SK-N-SH (cell line): ENCODE measurements at regions not wholly inside any gene's neighbourhood (a gene's known extent, or its start where the extent isn't known, plus 50 kb on each side); places are given as distances from the start of the nearest gene placed in this dataset.
"Not testable (repeated sequence)": the region's sequence is repeated elsewhere in the genome, so short reads cannot be mapped to it uniquely, and the experiment has no call there.

ENCODE experiments used
- CTCF ChIA-PET: fragments of 300-600, 350-600 bp; formaldehyde crosslinking; extraction: SDS; loops from one replicate; lab custom pipeline; 2021; lab: Yijun Ruan, JAX
- POLR2A ChIA-PET: fragments of 350-600 bp; sonication (Branson Sonifier 250); formaldehyde crosslinking; extraction: SDS; loops from one replicate; lab custom pipeline; 2020; ENCODE audit warnings: antibody characterized with exemption, inconsistent platforms; lab: Yijun Ruan, JAX
- DNase-seq: peaks from one replicate; pipeline ENCODE4 v3.0.0; 2012
- H2AFZ ChIP-seq: fragments of 200-600 bp; sonication (generic); 2 replicates; pipeline ENCODE4 v1.8.1; 2016; ENCODE audit warnings: antibody characterized with exemption, mild to moderate bottlenecking, low read depth
- H3F3A ChIP-seq: fragments of 200-600 bp; sonication (generic); replicated peaks from 2 replicates; pipeline ENCODE3; 2016; ENCODE audit warnings: antibody characterized with exemption, mild to moderate bottlenecking; ENCODE audit not compliant: insufficient read depth
- H3K27ac ChIP-seq, 2 experiments: fragments of 200-500 bp in 1 of 2; fragments of 200-600 bp in 1 of 2; sonication (Bioruptor generic) in 1 of 2; sonication (generic), shearing (Covaris generic) in 1 of 2; 2 replicates each; pipeline versions ENCODE4 v1.5.1 to v1.6.1; 2014 to 2016; ENCODE audit warnings: low read depth in 2 of 2, inconsistent platforms in 1 of 2, low read length in 1 of 2, mild to moderate bottlenecking in 1 of 2, mixed read lengths in 1 of 2
- H3K27me3 ChIP-seq: fragments of 200-600 bp; sonication (generic), shearing (Covaris generic); 2 replicates; pipeline ENCODE4 v1.6.1; 2016; ENCODE audit warnings: mixed run types; ENCODE audit not compliant: insufficient read depth
- H3K36me3 ChIP-seq, 2 experiments: fragments of 200-500 bp in 1 of 2; fragments of 200-600 bp in 1 of 2; sonication (Bioruptor generic) in 1 of 2; sonication (generic) in 1 of 2; replicated peaks in 1 of 2; 2 replicates each; pipeline versions ENCODE3 to v1.5.1; 2014 to 2016; ENCODE audit warnings: low read length in 1 of 2, mild to moderate bottlenecking in 1 of 2; ENCODE audit not compliant: insufficient read depth in 2 of 2, control insufficient read depth in 1 of 2
- H3K4me1 ChIP-seq, 2 experiments: fragments of 200-500 bp in 1 of 2; fragments of 200-600 bp in 1 of 2; sonication (Bioruptor generic) in 1 of 2; sonication (generic), shearing (Covaris generic) in 1 of 2; 2 replicates each; pipeline versions ENCODE4 v1.5.1 to v1.6.1; 2014 to 2016; ENCODE audit warnings: low read depth in 1 of 2, low read length in 1 of 2, mixed run types in 1 of 2; ENCODE audit not compliant: insufficient read depth in 2 of 2, control insufficient read depth in 1 of 2
- H3K4me2 ChIP-seq: fragments of 200-600 bp; sonication (generic), shearing (Covaris generic); 2 replicates; pipeline ENCODE4 v1.6.1; 2017; ENCODE audit warnings: mixed run types
- H3K4me3 ChIP-seq, 2 experiments: fragments of 200-500 bp in 1 of 2; fragments of 200-600 bp in 1 of 2; sonication (Bioruptor generic) in 1 of 2; sonication (generic), shearing (Covaris generic) in 1 of 2; 2 replicates each; pipeline versions ENCODE4 v1.5.1 to v1.8.1; 2014 to 2016; ENCODE audit warnings: low read depth in 2 of 2, inconsistent platforms in 1 of 2, low read length in 1 of 2, mild to moderate bottlenecking in 1 of 2, mixed read lengths in 1 of 2, moderate library complexity in 1 of 2
- H3K79me2 ChIP-seq: fragments of 200-600 bp; sonication (generic); 2 replicates; pipeline ENCODE4 v1.8.1; 2017; ENCODE audit warnings: mild to moderate bottlenecking; ENCODE audit not compliant: insufficient read depth
- H3K9ac ChIP-seq: fragments of 200-600 bp; sonication (generic); 2 replicates; pipeline ENCODE4 v1.6.1; 2017; ENCODE audit warnings: mixed run types
- H3K9me2 ChIP-seq: fragments of 200-600 bp; sonication (generic); 2 replicates; pipeline ENCODE4 v1.6.1; 2017; ENCODE audit warnings: mixed run types
- H3K9me3 ChIP-seq: fragments of 200-600 bp; sonication (generic); 2 replicates; pipeline ENCODE4 v1.6.1; 2017; ENCODE audit warnings: mixed run types, mild to moderate bottlenecking, moderate library complexity
- H4K20me1 ChIP-seq: fragments of 200-600 bp; sonication (generic); 2 replicates; pipeline ENCODE4 v1.6.1; 2017; ENCODE audit warnings: mild to moderate bottlenecking, mixed run types; ENCODE audit not compliant: insufficient read depth
- CHD2 ChIP-seq: fragments of 150-350 bp; IDR thresholded peaks from 2 replicates; pipeline ENCODE4 v1.6.1; 2018; ENCODE audit warnings: low read length; ENCODE audit not compliant: partially characterized antibody
- GATA2 ChIP-seq: sonication (generic); formaldehyde crosslinking; IDR thresholded peaks from 2 replicates; pipeline ENCODE4 v1.5.0; 2020; ENCODE audit warnings: mild to moderate bottlenecking, missing genetic modification reagents
- MEF2A ChIP-seq: IDR thresholded peaks from 2 replicates; pipeline ENCODE4 v1.4.0; 2012; ENCODE audit warnings: low read depth, borderline replicate concordance
- MXI1 ChIP-seq: IDR thresholded peaks from 2 replicates; pipeline ENCODE4 v1.6.1; 2012; ENCODE audit warnings: mild to moderate bottlenecking, low read depth, low read length, improper control_type of control experiment
- NFIC ChIP-seq: IDR thresholded peaks from 2 replicates; pipeline ENCODE4 v1.4.0; 2012; ENCODE audit warnings: borderline replicate concordance
- NRF1 ChIP-seq: IDR thresholded peaks from 2 replicates; pipeline ENCODE4 v1.6.1; 2012; ENCODE audit warnings: low read depth, mild to moderate bottlenecking, low read length
- SMC3 ChIP-seq: IDR thresholded peaks from 2 replicates; pipeline ENCODE4 v1.6.1; 2012; ENCODE audit warnings: low read depth, low read length, improper control_type of control experiment
- YY1 ChIP-seq: IDR thresholded peaks from 2 replicates; pipeline ENCODE4 v1.4.0; 2012; ENCODE audit warnings: low read depth, mild to moderate bottlenecking
- WGBS: methylation state at CpG from one replicate; pipeline ENCODE4 v1.1.6; 2017; ENCODE audit warnings: low lambda C conversion rate; 5-methylcytosine and 5-hydroxymethylcytosine counted together
- TF ChIP-seq, protein P1 (sequence below): fragments of 150-350 bp; IDR thresholded peaks from 2 replicates; pipeline ENCODE4 v1.6.1; 2017; ENCODE audit warnings: antibody characterized with exemption, low read length, low read depth, borderline replicate concordance
- TF ChIP-seq, protein P2 (sequence below): IDR thresholded peaks from 2 replicates; pipeline ENCODE4 v1.4.0; 2012; ENCODE audit warnings: low read depth, borderline replicate concordance
- TF ChIP-seq, protein P3 (sequence below): IDR thresholded peaks from 2 replicates; pipeline ENCODE4; 2012
- TF ChIP-seq, protein P4 (sequence below): IDR thresholded peaks from 2 replicates; pipeline ENCODE4 v1.6.1; 2012; ENCODE audit warnings: mild to moderate bottlenecking, low read depth, low read length, moderate library complexity
- TF ChIP-seq, protein P5 (sequence below): fragments of 200-600 bp; sonication (generic); IDR thresholded peaks from 2 replicates; pipeline ENCODE4 v1.6.1; 2017; ENCODE audit warnings: antibody characterized with exemption, mild to moderate bottlenecking, moderate library complexity

DNA sequence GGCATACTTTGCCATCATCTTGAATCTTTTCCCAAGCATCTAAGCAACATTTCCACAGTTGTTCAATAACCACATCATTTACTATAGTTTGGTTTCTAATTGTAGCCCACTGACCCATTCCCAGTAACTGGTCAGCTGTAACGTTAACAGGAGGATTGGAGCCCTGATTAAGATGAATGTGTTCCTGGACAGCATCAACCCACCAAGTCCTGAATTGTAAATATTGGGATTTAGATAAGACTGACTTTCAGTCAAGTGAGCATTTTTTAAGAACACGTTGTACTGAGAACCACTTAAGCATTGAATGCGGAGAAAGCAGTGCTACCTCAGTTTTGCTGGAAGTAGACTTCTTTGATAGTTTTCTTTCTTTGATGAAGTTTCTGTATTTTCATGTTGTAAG lies 53.3 kb upstream of the ARL4D start:
- H3K79me2 ChIP-seq, H2AFZ ChIP-seq, H3K36me3 ChIP-seq, H3K9me2 ChIP-seq, H3K9me3 ChIP-seq, H4K20me1 ChIP-seq, H3K4me2 ChIP-seq, POLR2A ChIA-PET, H3K4me3 ChIP-seq, H3K9ac ChIP-seq, H3K27ac ChIP-seq, DNase-seq, H3K27me3 ChIP-seq: not testable (repeated sequence)
- 98% methylated on average over 3 of the region's 3 CpGs for WGBS
- CTCF ChIA-PET, result interaction anchor here (1.2 kb wide), 1 partner anchor 11 kb away, joined by 3 read pairs; no protein-coding TSS in a partner anchor
- Histone ChIP-seq H3K4me1 (peaks cover 3 to 10% of the 10 kb centered on the region in 2 experiments; a peak in 2 of 4 replicates), H3F3A (peaks cover 15% of the 10 kb centered on the region)

DNA sequence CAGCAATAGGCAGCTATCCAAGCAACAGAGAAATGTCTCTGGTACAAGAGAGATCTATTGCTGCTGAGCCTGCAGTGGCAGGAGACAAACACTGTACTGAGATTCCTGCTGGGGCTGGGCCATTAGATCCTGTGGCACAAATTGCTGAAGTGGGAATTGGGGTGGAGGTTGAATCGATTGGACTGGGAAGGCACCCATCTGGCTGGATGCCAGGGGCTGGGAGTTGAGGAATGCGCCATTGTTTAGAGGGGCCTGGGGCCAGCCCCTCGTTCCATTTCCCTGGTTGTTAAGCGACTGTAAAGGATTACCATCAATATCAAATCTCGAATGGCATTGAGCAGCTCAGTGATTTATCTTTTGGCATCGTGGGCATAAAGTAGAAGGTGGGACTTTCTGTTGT lies 54.1 kb upstream of the ARL4D start:
- H3K27ac ChIP-seq, result no peak overlapping the region
- 76% methylated on average over 6 of the region's 6 CpGs for WGBS
- no peaks in the 10 kb centered on the region for H3K36me3 ChIP-seq
- H3K27me3 ChIP-seq, result no peaks in the 10 kb centered on the region
- no peak overlapping the region for H2AFZ ChIP-seq
- no peak overlapping the region for H3K9ac ChIP-seq
- ChIA-PET POLR2A (interaction anchor here (1.0 kb wide), 1 partner anchor 16 kb away, joined by 5 read pairs; no protein-coding TSS in a partner anchor), CTCF (interaction anchor here (1.0 to 2.0 kb wide), 2 partner anchors 11 to 16 kb away, joined by 3 to 7 read pairs; no protein-coding TSS in a partner anchor)
- no peak overlapping the region for H3K4me3 ChIP-seq
- no peak for TF ChIP-seq NFIC
- TF ChIP-seq, protein P1, sequence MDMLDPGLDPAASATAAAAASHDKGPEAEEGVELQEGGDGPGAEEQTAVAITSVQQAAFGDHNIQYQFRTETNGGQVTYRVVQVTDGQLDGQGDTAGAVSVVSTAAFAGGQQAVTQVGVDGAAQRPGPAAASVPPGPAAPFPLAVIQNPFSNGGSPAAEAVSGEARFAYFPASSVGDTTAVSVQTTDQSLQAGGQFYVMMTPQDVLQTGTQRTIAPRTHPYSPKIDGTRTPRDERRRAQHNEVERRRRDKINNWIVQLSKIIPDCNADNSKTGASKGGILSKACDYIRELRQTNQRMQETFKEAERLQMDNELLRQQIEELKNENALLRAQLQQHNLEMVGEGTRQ, result no peak
- no peak for TF ChIP-seq CHD2
- no peak for TF ChIP-seq NRF1
- peaks cover 15% of the 10 kb centered on the region for H3F3A ChIP-seq
- peaks cover 2% of the 10 kb centered on the region; the same call in 1 of the 2 replicates for H3K9me3 ChIP-seq
- no peaks in the 10 kb centered on the region for H4K20me1 ChIP-seq
- no peak for DNase-seq
- H3K79me2 ChIP-seq, result no peaks in the 10 kb centered on the region
- no peaks in the 10 kb centered on the region for H3K9me2 ChIP-seq
- peaks cover 3 to 10% of the 10 kb centered on the region in 2 experiments; a peak in 2 of 4 replicates for H3K4me1 ChIP-seq
- H3K4me2 ChIP-seq, result no peak overlapping the region

DNA sequence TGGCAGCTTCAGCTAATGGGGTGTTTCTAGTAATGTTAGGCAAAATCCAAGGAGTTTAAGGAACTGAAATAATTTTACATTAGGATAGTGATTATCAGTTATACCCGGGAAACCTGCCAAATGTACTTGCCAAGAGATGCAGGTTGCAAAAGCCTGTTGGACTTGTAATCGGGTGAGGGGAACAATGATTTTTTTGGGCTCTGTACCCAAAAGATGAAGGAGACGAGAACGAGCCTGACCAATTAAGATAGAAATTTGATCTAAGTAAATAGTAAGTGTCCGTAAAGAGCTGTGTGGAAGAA lies 56.3 kb upstream of the ARL4D start:
- Histone ChIP-seq H3K4me3 (no peak overlapping the region), H4K20me1 (no peaks in the 10 kb centered on the region), H3K9ac (no peak overlapping the region), H3K4me1 (peaks cover 3 to 10% of the 10 kb centered on the region in 2 experiments; a peak in 2 of 4 replicates), H2AFZ (no peak overlapping the region), H3K79me2 (no peaks in the 10 kb centered on the region), H3K9me2 (no peaks in the 10 kb centered on the region), H3K27ac (no peak overlapping the region), H3K9me3 (no peaks in the 10 kb centered on the region), H3F3A (peaks cover 20% of the 10 kb centered on the region), H3K36me3 (no peaks in the 10 kb centered on the region), H3K4me2 (no peak overlapping the region), H3K27me3 (no peaks in the 10 kb centered on the region)
- no peak for DNase-seq
- WGBS, result 71% methylated on average over 5 of the region's 5 CpGs
- CTCF ChIA-PET, result interaction anchor here (1.0 to 2.0 kb wide), 3 partner anchors 9 to 141 kb away, joined by 3 to 7 read pairs (median 3); partner anchors contain the start of gene DHX8
- POLR2A ChIA-PET, result interaction anchor here (2.1 kb wide), 1 partner anchor 19 kb away, joined by 11 read pairs; no protein-coding TSS in a partner anchor
- TF ChIP-seq, protein P2, sequence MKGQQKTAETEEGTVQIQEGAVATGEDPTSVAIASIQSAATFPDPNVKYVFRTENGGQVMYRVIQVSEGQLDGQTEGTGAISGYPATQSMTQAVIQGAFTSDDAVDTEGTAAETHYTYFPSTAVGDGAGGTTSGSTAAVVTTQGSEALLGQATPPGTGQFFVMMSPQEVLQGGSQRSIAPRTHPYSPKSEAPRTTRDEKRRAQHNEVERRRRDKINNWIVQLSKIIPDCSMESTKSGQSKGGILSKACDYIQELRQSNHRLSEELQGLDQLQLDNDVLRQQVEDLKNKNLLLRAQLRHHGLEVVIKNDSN, result no peak
- TF ChIP-seq, protein P3, sequence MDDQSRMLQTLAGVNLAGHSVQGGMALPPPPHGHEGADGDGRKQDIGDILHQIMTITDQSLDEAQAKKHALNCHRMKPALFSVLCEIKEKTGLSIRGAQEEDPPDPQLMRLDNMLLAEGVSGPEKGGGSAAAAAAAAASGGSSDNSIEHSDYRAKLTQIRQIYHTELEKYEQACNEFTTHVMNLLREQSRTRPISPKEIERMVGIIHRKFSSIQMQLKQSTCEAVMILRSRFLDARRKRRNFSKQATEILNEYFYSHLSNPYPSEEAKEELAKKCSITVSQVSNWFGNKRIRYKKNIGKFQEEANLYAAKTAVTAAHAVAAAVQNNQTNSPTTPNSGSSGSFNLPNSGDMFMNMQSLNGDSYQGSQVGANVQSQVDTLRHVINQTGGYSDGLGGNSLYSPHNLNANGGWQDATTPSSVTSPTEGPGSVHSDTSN, result no peak
- TF ChIP-seq YY1 (no peak), MEF2A (no peak), NFIC (no peak), SMC3 (no peak), GATA2 (CRISPR knock-in tag) (no peak), MXI1 (no peak)
- TF ChIP-seq, protein P4, sequence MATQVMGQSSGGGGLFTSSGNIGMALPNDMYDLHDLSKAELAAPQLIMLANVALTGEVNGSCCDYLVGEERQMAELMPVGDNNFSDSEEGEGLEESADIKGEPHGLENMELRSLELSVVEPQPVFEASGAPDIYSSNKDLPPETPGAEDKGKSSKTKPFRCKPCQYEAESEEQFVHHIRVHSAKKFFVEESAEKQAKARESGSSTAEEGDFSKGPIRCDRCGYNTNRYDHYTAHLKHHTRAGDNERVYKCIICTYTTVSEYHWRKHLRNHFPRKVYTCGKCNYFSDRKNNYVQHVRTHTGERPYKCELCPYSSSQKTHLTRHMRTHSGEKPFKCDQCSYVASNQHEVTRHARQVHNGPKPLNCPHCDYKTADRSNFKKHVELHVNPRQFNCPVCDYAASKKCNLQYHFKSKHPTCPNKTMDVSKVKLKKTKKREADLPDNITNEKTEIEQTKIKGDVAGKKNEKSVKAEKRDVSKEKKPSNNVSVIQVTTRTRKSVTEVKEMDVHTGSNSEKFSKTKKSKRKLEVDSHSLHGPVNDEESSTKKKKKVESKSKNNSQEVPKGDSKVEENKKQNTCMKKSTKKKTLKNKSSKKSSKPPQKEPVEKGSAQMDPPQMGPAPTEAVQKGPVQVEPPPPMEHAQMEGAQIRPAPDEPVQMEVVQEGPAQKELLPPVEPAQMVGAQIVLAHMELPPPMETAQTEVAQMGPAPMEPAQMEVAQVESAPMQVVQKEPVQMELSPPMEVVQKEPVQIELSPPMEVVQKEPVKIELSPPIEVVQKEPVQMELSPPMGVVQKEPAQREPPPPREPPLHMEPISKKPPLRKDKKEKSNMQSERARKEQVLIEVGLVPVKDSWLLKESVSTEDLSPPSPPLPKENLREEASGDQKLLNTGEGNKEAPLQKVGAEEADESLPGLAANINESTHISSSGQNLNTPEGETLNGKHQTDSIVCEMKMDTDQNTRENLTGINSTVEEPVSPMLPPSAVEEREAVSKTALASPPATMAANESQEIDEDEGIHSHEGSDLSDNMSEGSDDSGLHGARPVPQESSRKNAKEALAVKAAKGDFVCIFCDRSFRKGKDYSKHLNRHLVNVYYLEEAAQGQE, result no peak
- TF ChIP-seq, protein P5, sequence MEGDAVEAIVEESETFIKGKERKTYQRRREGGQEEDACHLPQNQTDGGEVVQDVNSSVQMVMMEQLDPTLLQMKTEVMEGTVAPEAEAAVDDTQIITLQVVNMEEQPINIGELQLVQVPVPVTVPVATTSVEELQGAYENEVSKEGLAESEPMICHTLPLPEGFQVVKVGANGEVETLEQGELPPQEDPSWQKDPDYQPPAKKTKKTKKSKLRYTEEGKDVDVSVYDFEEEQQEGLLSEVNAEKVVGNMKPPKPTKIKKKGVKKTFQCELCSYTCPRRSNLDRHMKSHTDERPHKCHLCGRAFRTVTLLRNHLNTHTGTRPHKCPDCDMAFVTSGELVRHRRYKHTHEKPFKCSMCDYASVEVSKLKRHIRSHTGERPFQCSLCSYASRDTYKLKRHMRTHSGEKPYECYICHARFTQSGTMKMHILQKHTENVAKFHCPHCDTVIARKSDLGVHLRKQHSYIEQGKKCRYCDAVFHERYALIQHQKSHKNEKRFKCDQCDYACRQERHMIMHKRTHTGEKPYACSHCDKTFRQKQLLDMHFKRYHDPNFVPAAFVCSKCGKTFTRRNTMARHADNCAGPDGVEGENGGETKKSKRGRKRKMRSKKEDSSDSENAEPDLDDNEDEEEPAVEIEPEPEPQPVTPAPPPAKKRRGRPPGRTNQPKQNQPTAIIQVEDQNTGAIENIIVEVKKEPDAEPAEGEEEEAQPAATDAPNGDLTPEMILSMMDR, result no peak
